ENCODE measurements at regions not wholly inside any gene's neighbourhood (a gene's known extent, or its start where the extent isn't known, plus 50 kb on each side); places are given as distances from the start of the nearest gene placed in this dataset.

- TF ChIP-seq CTCF (IDR thresholded peaks at IDR 0.05) (no peak), POLR2A (IDR thresholded peaks at IDR 0.05) (no peak)
Observed at GRCh38 chr3:80451393-80451792, 683.6 kb upstream of the ROBO1 start.

Data from testis (tissue), 2 donors.